HEK293 (cell line): ENCODE measurements at regions not wholly inside any gene's neighbourhood (a gene's known extent, or its start where the extent isn't known, plus 50 kb on each side); places are given as distances from the start of the nearest gene placed in this dataset.

Experiments used
- ZBTB1 ChIP-seq: fragments of 450-650 bp; formaldehyde crosslinking; IDR thresholded peaks from 2 replicates; pipeline ENCODE4 v1.5.1; 2016; ENCODE audit warnings: missing biosample characterization, missing genetic modification characterization
- ZBTB21 ChIP-seq: fragments of 450-650 bp; formaldehyde crosslinking; IDR thresholded peaks from 2 replicates; pipeline ENCODE4 v1.5.1; 2017; ENCODE audit warnings: missing biosample characterization, missing genetic modification characterization
- ZEB2 ChIP-seq: fragments of 450-650 bp; formaldehyde crosslinking; IDR thresholded peaks from 2 replicates; pipeline ENCODE4 v1.5.1; 2016; ENCODE audit warnings: missing biosample characterization, missing genetic modification characterization
- ZIC2 ChIP-seq: fragments of 450-650 bp; formaldehyde crosslinking; IDR thresholded peaks from 2 replicates; pipeline ENCODE4 v1.5.1; 2016; ENCODE audit warnings: missing biosample characterization, missing genetic modification characterization
- ZNF10 ChIP-seq: fragments of 450-650 bp; formaldehyde crosslinking; IDR thresholded peaks from 2 replicates; pipeline ENCODE4 v1.5.1; 2017; ENCODE audit warnings: missing biosample characterization, missing genetic modification characterization
- ZNF157 ChIP-seq: fragments of 450-650 bp; formaldehyde crosslinking; IDR thresholded peaks from 2 replicates; pipeline ENCODE4 v1.5.1; 2016; ENCODE audit warnings: missing biosample characterization, missing genetic modification characterization
- ZNF175 ChIP-seq: fragments of 450-650 bp; formaldehyde crosslinking; IDR thresholded peaks from 2 replicates; pipeline ENCODE4 v1.5.1; 2016; ENCODE audit warnings: missing biosample characterization, missing genetic modification characterization
- ZNF830 ChIP-seq: fragments of 450-650 bp; IDR thresholded peaks from 2 replicates; pipeline ENCODE4 v1.5.0; 2018; ENCODE audit warnings: missing biosample characterization, missing genetic modification characterization, low read depth, mild to moderate bottlenecking, moderate library complexity
- TF ChIP-seq, protein P1 (sequence below): fragments of 450-650 bp; formaldehyde crosslinking; IDR thresholded peaks from 2 replicates; pipeline ENCODE4 v1.5.1; 2016; ENCODE audit warnings: missing biosample characterization, missing genetic modification characterization
- TF ChIP-seq, protein P2 (sequence below): fragments of 450-650 bp; IDR thresholded peaks from 2 replicates; pipeline ENCODE4 v1.5.1; 2018; ENCODE audit warnings: missing biosample characterization, mild to moderate bottlenecking, missing genetic modification characterization
- TF ChIP-seq, protein P3 (sequence below): fragments of 450-650 bp; formaldehyde crosslinking; IDR thresholded peaks from 2 replicates; pipeline ENCODE4 v1.5.1; 2016; ENCODE audit warnings: missing biosample characterization, missing genetic modification characterization
- TF ChIP-seq, protein P4 (sequence below): fragments of 450-650 bp; formaldehyde crosslinking; IDR thresholded peaks from 2 replicates; pipeline ENCODE4 v1.5.1; 2016; ENCODE audit warnings: missing biosample characterization, missing genetic modification characterization, low read depth
- TF ChIP-seq, protein P5 (sequence below): fragments of 450-650 bp; formaldehyde crosslinking; IDR thresholded peaks from 2 replicates; pipeline ENCODE4 v1.5.1; 2016; ENCODE audit warnings: missing biosample characterization, missing genetic modification characterization

DNA sequence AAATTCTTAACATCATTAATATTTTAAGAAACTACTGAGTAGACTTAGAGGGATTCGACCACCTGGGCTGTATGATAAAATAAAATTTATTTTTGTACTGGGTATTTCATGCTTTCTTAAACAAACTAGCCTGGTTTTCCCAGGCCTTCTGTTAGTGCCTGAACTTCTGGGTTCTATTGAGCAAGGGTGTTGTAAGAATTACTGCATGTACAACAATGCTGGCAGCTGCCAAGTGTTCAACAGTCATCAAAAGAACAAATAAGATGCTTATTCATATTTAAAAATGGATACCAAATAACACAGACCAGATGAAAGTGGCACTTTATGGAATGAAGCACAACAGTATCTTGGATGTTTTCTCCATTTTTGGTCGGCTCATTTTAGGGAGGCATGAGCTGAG lies 123.2 kb upstream of the FBXL7 start:
- TF ChIP-seq, protein P1, sequence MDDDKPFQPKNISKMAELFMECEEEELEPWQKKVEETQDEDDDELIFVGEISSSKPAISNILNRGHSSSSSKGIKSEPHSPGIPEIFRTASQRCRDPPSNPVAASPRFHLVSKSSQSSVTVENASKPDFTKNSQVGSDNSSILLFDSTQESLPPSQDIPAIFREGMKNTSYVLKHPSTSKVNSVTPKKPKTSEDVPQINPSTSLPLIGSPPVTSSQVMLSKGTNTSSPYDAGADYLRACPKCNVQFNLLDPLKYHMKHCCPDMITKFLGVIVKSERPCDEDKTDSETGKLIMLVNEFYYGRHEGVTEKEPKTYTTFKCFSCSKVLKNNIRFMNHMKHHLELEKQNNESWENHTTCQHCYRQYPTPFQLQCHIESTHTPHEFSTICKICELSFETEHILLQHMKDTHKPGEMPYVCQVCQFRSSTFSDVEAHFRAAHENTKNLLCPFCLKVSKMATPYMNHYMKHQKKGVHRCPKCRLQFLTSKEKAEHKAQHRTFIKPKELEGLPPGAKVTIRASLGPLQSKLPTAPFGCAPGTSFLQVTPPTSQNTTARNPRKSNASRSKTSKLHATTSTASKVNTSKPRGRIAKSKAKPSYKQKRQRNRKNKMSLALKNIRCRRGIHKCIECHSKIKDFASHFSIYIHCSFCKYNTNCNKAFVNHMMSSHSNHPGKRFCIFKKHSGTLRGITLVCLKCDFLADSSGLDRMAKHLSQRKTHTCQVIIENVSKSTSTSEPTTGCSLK (tag by site-specific recombination): no peak
- TF ChIP-seq, protein P2, sequence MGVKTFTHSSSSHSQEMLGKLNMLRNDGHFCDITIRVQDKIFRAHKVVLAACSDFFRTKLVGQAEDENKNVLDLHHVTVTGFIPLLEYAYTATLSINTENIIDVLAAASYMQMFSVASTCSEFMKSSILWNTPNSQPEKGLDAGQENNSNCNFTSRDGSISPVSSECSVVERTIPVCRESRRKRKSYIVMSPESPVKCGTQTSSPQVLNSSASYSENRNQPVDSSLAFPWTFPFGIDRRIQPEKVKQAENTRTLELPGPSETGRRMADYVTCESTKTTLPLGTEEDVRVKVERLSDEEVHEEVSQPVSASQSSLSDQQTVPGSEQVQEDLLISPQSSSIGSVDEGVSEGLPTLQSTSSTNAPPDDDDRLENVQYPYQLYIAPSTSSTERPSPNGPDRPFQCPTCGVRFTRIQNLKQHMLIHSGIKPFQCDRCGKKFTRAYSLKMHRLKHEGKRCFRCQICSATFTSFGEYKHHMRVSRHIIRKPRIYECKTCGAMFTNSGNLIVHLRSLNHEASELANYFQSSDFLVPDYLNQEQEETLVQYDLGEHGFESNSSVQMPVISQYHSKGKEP (tag by site-specific recombination): no peak
- TF ChIP-seq, protein P3, sequence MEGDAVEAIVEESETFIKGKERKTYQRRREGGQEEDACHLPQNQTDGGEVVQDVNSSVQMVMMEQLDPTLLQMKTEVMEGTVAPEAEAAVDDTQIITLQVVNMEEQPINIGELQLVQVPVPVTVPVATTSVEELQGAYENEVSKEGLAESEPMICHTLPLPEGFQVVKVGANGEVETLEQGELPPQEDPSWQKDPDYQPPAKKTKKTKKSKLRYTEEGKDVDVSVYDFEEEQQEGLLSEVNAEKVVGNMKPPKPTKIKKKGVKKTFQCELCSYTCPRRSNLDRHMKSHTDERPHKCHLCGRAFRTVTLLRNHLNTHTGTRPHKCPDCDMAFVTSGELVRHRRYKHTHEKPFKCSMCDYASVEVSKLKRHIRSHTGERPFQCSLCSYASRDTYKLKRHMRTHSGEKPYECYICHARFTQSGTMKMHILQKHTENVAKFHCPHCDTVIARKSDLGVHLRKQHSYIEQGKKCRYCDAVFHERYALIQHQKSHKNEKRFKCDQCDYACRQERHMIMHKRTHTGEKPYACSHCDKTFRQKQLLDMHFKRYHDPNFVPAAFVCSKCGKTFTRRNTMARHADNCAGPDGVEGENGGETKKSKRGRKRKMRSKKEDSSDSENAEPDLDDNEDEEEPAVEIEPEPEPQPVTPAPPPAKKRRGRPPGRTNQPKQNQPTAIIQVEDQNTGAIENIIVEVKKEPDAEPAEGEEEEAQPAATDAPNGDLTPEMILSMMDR (tag by site-specific recombination): no peak
- TF ChIP-seq, protein P4, sequence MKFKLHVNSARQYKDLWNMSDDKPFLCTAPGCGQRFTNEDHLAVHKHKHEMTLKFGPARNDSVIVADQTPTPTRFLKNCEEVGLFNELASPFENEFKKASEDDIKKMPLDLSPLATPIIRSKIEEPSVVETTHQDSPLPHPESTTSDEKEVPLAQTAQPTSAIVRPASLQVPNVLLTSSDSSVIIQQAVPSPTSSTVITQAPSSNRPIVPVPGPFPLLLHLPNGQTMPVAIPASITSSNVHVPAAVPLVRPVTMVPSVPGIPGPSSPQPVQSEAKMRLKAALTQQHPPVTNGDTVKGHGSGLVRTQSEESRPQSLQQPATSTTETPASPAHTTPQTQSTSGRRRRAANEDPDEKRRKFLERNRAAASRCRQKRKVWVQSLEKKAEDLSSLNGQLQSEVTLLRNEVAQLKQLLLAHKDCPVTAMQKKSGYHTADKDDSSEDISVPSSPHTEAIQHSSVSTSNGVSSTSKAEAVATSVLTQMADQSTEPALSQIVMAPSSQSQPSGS: no peak
- TF ChIP-seq ZBTB1 (tag by site-specific recombination) (no peak), ZEB2 (tag by site-specific recombination) (no peak), ZNF10 (tag by site-specific recombination) (no peak), ZNF157 (tag by site-specific recombination) (no peak), ZIC2 (tag by site-specific recombination) (no peak), ZNF175 (tag by site-specific recombination) (no peak), ZBTB21 (tag by site-specific recombination) (no peak), ZNF830 (tag by site-specific recombination) (no peak)
- TF ChIP-seq, protein P5, sequence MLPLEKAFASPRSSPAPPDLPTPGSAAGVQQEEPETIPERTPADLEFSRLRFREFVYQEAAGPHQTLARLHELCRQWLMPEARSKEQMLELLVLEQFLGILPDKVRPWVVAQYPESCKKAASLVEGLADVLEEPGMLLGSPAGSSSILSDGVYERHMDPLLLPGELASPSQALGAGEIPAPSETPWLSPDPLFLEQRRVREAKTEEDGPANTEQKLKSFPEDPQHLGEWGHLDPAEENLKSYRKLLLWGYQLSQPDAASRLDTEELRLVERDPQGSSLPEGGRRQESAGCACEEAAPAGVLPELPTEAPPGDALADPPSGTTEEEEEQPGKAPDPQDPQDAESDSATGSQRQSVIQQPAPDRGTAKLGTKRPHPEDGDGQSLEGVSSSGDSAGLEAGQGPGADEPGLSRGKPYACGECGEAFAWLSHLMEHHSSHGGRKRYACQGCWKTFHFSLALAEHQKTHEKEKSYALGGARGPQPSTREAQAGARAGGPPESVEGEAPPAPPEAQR (tag by site-specific recombination): no peak
